K562 (cell line): ENCODE measurements at regions not wholly inside any gene's neighbourhood (a gene's known extent, or its start where the extent isn't known, plus 50 kb on each side); places are given as distances from the start of the nearest gene placed in this dataset.

Experiments
- CREB5 ChIP-seq: fragments of 250-450 bp; sonication (Bioruptor Pico); IDR thresholded peaks from 2 replicates; pipeline ENCODE4 v1.5.0; 2020; ENCODE audit warnings: mild to moderate bottlenecking
- NFIX ChIP-seq: fragments of 250-450 bp; sonication (Bioruptor Pico); IDR thresholded peaks from 2 replicates; pipeline ENCODE4 v1.4.0; 2020; ENCODE audit warnings: low read depth, mild to moderate bottlenecking, moderate library complexity
- VEZF1 ChIP-seq: fragments of 200-800 bp; sonication (Bioruptor generic); IDR thresholded peaks from 2 replicates; pipeline ENCODE4 v1.6.1; 2017; ENCODE audit warnings: missing genetic modification characterization, missing compliant biosample characterization
- XRCC3 ChIP-seq: fragments of 450-650 bp; IDR thresholded peaks from 2 replicates; pipeline ENCODE4 v1.6.1; 2017; ENCODE audit warnings: mild to moderate bottlenecking, moderate library complexity
- ZBTB17 ChIP-seq: fragments of 450-650 bp; formaldehyde crosslinking; IDR thresholded peaks from 2 replicates; pipeline ENCODE4 v1.4.0; 2020; ENCODE audit warnings: mild to moderate bottlenecking
- TF ChIP-seq, protein P1 (sequence below): sonication (generic); formaldehyde crosslinking; IDR thresholded peaks from 2 replicates; pipeline ENCODE4 v1.8.1; 2023; ENCODE audit warnings: missing genetic modification reagents, mild to moderate bottlenecking, borderline replicate concordance

- TF ChIP-seq, protein P1, sequence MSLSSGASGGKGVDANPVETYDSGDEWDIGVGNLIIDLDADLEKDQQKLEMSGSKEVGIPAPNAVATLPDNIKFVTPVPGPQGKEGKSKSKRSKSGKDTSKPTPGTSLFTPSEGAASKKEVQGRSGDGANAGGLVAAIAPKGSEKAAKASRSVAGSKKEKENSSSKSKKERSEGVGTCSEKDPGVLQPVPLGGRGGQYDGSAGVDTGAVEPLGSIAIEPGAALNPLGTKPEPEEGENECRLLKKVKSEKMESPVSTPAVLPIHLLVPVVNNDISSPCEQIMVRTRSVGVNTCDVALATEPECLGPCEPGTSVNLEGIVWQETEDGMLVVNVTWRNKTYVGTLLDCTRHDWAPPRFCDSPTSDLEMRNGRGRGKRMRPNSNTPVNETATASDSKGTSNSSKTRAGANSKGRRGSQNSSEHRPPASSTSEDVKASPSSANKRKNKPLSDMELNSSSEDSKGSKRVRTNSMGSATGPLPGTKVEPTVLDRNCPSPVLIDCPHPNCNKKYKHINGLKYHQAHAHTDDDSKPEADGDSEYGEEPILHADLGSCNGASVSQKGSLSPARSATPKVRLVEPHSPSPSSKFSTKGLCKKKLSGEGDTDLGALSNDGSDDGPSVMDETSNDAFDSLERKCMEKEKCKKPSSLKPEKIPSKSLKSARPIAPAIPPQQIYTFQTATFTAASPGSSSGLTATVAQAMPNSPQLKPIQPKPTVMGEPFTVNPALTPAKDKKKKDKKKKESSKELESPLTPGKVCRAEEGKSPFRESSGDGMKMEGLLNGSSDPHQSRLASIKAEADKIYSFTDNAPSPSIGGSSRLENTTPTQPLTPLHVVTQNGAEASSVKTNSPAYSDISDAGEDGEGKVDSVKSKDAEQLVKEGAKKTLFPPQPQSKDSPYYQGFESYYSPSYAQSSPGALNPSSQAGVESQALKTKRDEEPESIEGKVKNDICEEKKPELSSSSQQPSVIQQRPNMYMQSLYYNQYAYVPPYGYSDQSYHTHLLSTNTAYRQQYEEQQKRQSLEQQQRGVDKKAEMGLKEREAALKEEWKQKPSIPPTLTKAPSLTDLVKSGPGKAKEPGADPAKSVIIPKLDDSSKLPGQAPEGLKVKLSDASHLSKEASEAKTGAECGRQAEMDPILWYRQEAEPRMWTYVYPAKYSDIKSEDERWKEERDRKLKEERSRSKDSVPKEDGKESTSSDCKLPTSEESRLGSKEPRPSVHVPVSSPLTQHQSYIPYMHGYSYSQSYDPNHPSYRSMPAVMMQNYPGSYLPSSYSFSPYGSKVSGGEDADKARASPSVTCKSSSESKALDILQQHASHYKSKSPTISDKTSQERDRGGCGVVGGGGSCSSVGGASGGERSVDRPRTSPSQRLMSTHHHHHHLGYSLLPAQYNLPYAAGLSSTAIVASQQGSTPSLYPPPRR (CRISPR knock-in tag): no peak
- TF ChIP-seq VEZF1 (no peak), XRCC3 (no peak), CREB5 (CRISPR knock-in tag) (no peak), ZBTB17 (CRISPR knock-in tag) (no peak), NFIX (CRISPR knock-in tag) (no peak)
- TF ChIP-seq, all 486 proteins: peak for 0
Observed at GRCh38 chr1:221456918-221457317, 285.0 kb downstream of the DUSP10 start (continued).
